Bronchial epithelial cell (primary cell): ENCODE measurements at regions not wholly inside any gene's neighbourhood (a gene's known extent, or its start where the extent isn't known, plus 50 kb on each side); places are given as distances from the start of the nearest gene placed in this dataset.

Source experiments
- DNase-seq: peaks from one replicate; pipeline ENCODE4 v3.0.0-alpha.2; 2010; ENCODE audit warnings: low read depth
- FAIRE-seq: peaks from 2 replicates; lab custom pipeline; 2011; peaks lifted over from hg19 to GRCh38; lab: Jason Lieb, UNC
- H3K27me3 ChIP-seq: 2 replicates; pipeline ENCODE4 v1.5.1; 2011; ENCODE audit warnings: low read length; ENCODE audit not compliant: control insufficient read depth, insufficient read depth
- H3K36me3 ChIP-seq: 2 replicates; pipeline ENCODE4 v1.5.1; 2011; ENCODE audit warnings: low read length; ENCODE audit not compliant: control insufficient read depth, insufficient read depth
- H3K4me3 ChIP-seq: 2 replicates; pipeline ENCODE4 v1.5.1; 2011; ENCODE audit warnings: mild to moderate bottlenecking, low read depth, low read length, control low read depth
- TF ChIP-seq, protein P1 (sequence below): IDR thresholded peaks from 2 replicates; pipeline ENCODE4 v1.5.1; 2011; ENCODE audit warnings: mild to moderate bottlenecking, moderate library complexity, low read length, control low read depth, inconsistent platforms; ENCODE audit not compliant: insufficient read depth, severe bottlenecking

DNA sequence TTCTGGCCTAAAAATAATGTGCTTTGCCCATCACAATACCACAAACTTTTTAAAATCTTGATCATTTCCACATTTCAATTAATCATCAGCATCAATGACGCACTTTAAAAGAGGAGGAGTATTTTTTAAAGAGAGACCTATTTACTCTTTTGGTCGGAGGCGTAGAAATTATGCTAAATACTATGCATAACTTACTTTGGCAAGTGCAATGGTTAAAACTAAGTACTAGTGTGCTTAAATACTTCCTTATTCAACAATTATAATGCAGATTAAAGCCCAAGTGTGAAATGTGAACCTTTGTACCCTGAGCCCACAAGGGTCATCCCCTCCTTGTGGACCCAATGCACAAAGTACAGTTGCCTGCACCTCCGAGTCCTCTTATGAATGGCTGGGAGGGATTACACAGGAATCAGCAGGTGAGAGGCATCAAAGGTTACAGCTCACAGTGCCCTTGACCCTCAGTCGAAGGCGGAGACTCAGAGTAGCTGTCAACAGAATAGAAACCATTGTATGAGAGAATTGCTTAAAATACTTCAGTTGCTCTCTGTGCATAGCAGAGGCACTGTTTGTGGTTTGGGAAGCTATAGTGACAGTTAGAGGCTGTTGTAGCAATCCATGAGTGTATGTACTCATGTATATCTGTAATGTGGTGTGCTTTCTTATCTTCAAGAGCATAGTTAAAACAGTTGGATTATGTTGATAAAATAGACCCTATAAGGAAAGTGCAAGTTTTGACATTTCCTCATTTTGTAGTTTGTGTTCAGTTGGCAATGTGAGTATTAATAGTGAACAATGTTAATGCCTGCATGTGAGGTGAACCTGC is 151.7 kb upstream of the ITGA4 start:
- Histone ChIP-seq H3K4me3 (no peak overlapping the region), H3K36me3 (no peaks in the 10 kb centered on the region), H3K27me3 (no peaks in the 10 kb centered on the region)
- no peak for FAIRE-seq
- DNase-seq, result no peak
- TF ChIP-seq, protein P1, sequence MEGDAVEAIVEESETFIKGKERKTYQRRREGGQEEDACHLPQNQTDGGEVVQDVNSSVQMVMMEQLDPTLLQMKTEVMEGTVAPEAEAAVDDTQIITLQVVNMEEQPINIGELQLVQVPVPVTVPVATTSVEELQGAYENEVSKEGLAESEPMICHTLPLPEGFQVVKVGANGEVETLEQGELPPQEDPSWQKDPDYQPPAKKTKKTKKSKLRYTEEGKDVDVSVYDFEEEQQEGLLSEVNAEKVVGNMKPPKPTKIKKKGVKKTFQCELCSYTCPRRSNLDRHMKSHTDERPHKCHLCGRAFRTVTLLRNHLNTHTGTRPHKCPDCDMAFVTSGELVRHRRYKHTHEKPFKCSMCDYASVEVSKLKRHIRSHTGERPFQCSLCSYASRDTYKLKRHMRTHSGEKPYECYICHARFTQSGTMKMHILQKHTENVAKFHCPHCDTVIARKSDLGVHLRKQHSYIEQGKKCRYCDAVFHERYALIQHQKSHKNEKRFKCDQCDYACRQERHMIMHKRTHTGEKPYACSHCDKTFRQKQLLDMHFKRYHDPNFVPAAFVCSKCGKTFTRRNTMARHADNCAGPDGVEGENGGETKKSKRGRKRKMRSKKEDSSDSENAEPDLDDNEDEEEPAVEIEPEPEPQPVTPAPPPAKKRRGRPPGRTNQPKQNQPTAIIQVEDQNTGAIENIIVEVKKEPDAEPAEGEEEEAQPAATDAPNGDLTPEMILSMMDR, result no peak

DNA sequence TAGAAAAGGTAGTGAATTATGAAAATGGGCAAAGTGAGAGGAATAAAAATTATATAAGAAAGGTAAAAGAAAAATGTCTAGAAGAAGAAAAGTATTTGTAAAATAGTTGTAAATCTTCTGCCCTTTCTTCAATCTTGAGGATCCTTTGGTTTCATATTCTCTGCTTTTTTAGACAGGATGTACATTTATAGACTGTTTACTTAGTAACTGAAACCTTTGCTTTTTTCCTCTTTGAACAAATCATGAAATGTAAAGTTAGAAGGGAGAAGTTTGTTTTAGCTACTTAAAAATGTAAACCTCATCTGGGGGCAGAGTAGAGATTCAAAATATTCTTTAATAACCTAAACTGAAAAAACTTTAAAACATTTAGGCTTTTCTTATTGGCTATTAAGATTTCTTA is 150.4 kb upstream of the ITGA4 start:
- FAIRE-seq, result no peak

DNA sequence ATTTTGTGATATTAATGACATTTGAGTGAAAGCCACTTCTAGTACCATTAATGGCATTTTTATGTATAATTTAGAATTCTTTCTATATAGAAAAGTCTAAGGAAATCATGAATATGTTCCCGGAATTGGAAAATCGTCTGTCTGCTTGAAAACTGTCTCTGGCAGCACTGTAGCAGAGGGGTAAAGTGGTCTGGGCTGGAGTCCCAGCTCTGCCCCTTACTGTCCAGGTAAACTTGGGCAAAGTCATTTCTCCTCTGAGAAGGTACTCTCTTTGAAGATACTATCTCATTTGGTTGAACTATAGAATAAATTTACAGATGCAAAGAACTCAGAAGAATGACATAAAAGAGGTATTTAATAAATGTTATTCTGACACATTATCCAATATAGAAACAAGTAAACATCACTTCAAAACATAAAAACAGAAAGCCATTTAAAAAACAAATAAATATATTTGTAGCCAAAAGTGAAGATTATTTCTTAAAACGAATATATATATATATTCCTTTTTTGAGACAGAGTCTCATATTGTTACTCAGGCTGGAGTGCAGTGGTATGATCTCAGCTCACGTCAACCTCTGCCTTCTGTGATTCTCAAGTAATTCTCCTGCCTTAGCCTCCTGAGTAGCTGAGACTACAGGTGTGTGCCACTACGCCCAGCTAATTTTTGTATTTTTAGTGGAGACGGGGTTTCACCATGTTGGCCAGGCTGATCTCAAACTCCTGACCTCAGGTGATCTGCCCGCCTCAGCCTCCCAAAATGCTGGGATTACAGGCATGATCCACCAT is 149.8 kb upstream of the ITGA4 start:
- TF ChIP-seq, protein P1, result no peak
- H3K27me3 ChIP-seq, result no peaks in the 10 kb centered on the region
- DNase-seq (no peak), FAIRE-seq (no peak)
- H3K36me3 ChIP-seq, result no peaks in the 10 kb centered on the region
- H3K4me3 ChIP-seq, result no peak overlapping the region

More for the DNA sequence above, 150.4 kb upstream of the ITGA4 start:
- Histone ChIP-seq H3K27me3 (no peaks in the 10 kb centered on the region), H3K36me3 (no peaks in the 10 kb centered on the region), H3K4me3 (no peak overlapping the region)
- TF ChIP-seq, protein P1, result no peak
- DNase-seq, result peak; percentile 24

DNA sequence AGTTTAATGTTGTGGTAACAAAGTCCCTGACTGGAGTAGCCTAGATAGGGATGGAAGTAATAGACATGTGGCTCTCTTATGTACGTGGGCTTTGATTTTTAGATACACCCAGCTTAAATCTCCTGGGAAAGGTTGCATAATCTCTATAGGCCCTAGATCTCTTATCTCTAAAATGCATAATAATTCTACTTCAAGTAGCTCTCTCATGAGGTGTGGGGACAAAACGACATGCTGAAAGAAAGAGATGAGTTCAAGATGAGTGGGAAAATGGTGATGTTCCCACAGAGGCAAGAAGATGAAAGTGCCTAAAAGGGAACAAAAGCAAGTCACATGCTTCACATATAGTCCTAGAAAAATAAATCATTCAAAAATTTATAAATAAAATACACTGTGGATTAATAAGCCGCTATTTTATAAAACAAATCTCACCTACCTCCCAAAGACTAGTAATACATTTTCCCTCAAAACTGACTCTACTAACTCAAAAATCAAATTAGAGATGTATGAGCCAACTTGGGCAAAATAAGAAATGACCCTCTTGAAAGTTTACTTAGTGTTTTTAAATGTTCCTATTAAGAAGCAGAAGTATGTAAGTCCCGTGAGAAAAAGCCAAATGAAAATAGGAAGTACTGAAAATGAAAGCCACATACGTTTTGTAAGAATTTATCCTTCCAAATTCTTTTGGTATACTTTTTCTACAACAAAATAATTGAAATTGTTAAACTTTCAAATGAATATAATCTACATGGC is 148.2 kb upstream of the ITGA4 start:
- no peaks in the 10 kb centered on the region for H3K36me3 ChIP-seq
- no peak for FAIRE-seq
- no peak overlapping the region for H3K4me3 ChIP-seq
- DNase-seq, result no peak
- TF ChIP-seq, protein P1, result no peak
- no peaks in the 10 kb centered on the region for H3K27me3 ChIP-seq

DNA sequence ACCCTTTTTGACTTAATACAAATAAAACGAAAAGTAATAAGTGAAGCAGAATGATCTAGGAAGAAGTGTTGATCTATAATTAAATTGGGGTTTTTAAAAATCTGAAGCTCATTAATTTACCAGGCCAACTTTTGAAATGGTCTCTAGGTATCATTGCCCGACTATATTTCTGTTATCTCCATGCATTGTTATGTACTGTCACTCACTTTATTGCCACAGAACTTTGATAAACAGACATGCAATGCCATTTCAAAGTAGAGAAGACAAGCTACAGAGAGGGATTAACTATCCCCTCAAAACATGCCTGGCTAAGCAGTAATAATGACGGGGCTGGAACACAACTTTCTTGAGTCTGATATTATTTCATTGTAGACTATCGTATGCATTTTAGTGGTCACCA is 147.6 kb upstream of the ITGA4 start:
- TF ChIP-seq, protein P1, result no peak
- DNase-seq, result no peak
- FAIRE-seq, result no peak
- Histone ChIP-seq H3K27me3 (no peaks in the 10 kb centered on the region), H3K36me3 (no peaks in the 10 kb centered on the region), H3K4me3 (no peak overlapping the region)
